Loucy (cell line): ENCODE measurements at regions not wholly inside any gene's neighbourhood (a gene's known extent, or its start where the extent isn't known, plus 50 kb on each side); places are given as distances from the start of the nearest gene placed in this dataset.
"Not testable (repeated sequence)": the region's sequence is repeated elsewhere in the genome, so short reads cannot be mapped to it uniquely, and the experiment has no call there.

Experiments
- H2AFZ ChIP-seq: fragments of 200-600 bp; sonication (generic); 2 replicates; pipeline ENCODE4 v1.6.0; 2016; ENCODE audit warnings: antibody characterized with exemption, mild to moderate bottlenecking, low read length, moderate library complexity
- H3F3A ChIP-seq: fragments of 200-600 bp; 2 replicates; pipeline ENCODE4 v1.6.0; 2016; ENCODE audit warnings: antibody characterized with exemption, low read depth, mild to moderate bottlenecking
- H3K27me3 ChIP-seq: fragments of 200-600 bp; sonication (generic); 2 replicates; pipeline ENCODE4 v1.6.1; 2014; ENCODE audit warnings: low read length, mild to moderate bottlenecking; ENCODE audit not compliant: insufficient read depth, poor library complexity, severe bottlenecking
- H3K36me3 ChIP-seq: fragments of 200-600 bp; sonication (generic); 2 replicates; pipeline ENCODE4 v1.6.1; 2016; ENCODE audit warnings: low read length; ENCODE audit not compliant: insufficient read depth
- H3K4me1 ChIP-seq: fragments of 200-600 bp; sonication (generic); 2 replicates; pipeline ENCODE4 v1.5.1; 2014; ENCODE audit warnings: low read length, mild to moderate bottlenecking; ENCODE audit not compliant: insufficient read depth, poor library complexity, severe bottlenecking
- H3K4me2 ChIP-seq: fragments of 200-600 bp; sonication (generic); 2 replicates; pipeline ENCODE4 v1.6.0; 2014; ENCODE audit warnings: antibody characterized with exemption, low read length, low read depth, mild to moderate bottlenecking; ENCODE audit not compliant: poor library complexity, severe bottlenecking
- H3K4me3 ChIP-seq: fragments of 200-600 bp; sonication (generic); 2 replicates; pipeline ENCODE4 v1.5.1; 2014; ENCODE audit warnings: low read length, mild to moderate bottlenecking, mixed read lengths; ENCODE audit not compliant: poor library complexity, severe bottlenecking
- H3K79me2 ChIP-seq: fragments of 200-600 bp; sonication (generic); 2 replicates; pipeline ENCODE4 v1.6.1; 2014; ENCODE audit warnings: low read length; ENCODE audit not compliant: insufficient read depth
- H3K9ac ChIP-seq: fragments of 200-600 bp; sonication (generic); 2 replicates; pipeline ENCODE4 v1.6.0; 2014; ENCODE audit warnings: mild to moderate bottlenecking, low read depth, low read length, moderate library complexity; ENCODE audit not compliant: poor library complexity, severe bottlenecking
- H3K9me2 ChIP-seq: fragments of 200-600 bp; sonication (generic); replicated peaks from 2 replicates; pipeline ENCODE4 v1.6.1; 2016; ENCODE audit warnings: low read depth, low read length, mixed read lengths
- H3K9me3 ChIP-seq: fragments of 200-600 bp; sonication (generic); 2 replicates; pipeline ENCODE4 v1.6.1; 2014; ENCODE audit warnings: mild to moderate bottlenecking, antibody characterized with exemption, low read length, low read depth; ENCODE audit not compliant: insufficient read depth
- H4K20me1 ChIP-seq: fragments of 200-600 bp; sonication (generic); 2 replicates; pipeline ENCODE4 v1.6.0; 2014; ENCODE audit warnings: antibody characterized with exemption, low read length, mild to moderate bottlenecking; ENCODE audit not compliant: insufficient read depth, poor library complexity, severe bottlenecking

DNA sequence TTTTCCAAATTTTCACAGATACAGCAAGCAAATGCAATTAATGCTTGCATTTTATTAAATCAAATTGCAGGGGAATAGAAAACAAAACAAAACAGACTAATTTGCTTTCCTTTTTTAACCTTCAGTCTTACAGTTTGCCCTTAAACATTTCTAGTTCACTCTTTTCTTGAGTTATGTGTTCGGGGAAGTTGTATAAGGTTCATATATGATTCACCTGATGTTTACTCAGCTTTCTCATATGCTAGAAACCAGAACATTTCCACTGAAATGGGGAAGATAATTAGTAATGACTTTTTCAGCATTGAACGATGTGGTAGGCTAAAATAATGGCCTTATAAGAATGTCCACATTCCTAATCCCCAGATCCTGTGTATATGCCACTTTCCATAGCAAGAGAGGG, 176.2 kb upstream of the NBPF9 start:
- H3K36me3 ChIP-seq, H3K27me3 ChIP-seq, H3K9me3 ChIP-seq, H3K4me2 ChIP-seq, H3K9ac ChIP-seq, H3K79me2 ChIP-seq, H3K4me3 ChIP-seq, H2AFZ ChIP-seq, H3K9me2 ChIP-seq, H4K20me1 ChIP-seq, H3K4me1 ChIP-seq, H3F3A ChIP-seq: not testable (repeated sequence)

DNA sequence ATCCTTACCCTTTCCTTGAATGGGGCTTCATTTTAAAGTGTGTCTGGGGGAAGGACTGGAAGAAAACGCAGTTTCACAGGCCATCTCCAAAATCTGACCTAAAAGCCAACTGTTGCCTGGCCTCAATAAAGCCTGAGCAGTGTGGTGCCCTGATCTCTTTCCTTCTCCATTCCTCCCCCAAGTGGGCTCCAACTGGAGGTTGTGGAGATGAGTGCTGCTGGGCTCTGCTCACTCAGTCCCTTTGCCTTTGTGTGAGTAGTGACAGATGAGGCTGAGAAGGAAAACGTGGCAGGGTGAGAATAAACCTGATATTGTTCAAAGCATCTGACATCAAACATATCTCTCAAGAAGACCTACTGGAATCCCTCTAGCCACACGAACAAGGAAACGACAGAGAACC, 181.4 kb upstream of the NBPF9 start:
- H3K9me2 ChIP-seq, H4K20me1 ChIP-seq, H3K4me2 ChIP-seq, H3F3A ChIP-seq, H2AFZ ChIP-seq, H3K79me2 ChIP-seq, H3K4me3 ChIP-seq, H3K36me3 ChIP-seq, H3K4me1 ChIP-seq, H3K9me3 ChIP-seq, H3K27me3 ChIP-seq, H3K9ac ChIP-seq: not testable (repeated sequence)

DNA sequence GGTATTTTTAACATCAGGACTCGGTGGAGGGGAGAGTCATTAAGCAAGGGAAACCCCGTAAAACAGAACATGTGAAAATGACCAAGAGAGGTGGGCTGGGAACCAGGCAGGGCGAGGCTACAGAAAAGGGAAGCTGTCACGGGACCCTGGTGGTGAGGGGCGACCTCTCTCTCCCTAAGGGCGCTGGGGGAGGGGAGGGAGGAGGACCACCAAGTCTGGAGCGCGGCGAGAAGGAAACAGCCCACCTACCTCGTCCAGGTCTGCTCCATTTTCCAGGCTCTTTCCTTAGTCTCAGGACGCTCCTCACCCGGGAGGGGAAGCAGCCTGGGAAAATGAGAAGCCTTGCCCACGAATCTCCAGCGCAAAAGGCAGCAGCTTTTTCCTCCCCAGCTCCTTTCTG, 181.9 kb upstream of the NBPF9 start:
- H3K4me3 ChIP-seq, H3K79me2 ChIP-seq, H3K9me2 ChIP-seq, H2AFZ ChIP-seq, H3K4me2 ChIP-seq, H3K4me1 ChIP-seq, H3K36me3 ChIP-seq, H3F3A ChIP-seq, H3K9ac ChIP-seq, H3K27me3 ChIP-seq, H4K20me1 ChIP-seq, H3K9me3 ChIP-seq: not testable (repeated sequence)

DNA sequence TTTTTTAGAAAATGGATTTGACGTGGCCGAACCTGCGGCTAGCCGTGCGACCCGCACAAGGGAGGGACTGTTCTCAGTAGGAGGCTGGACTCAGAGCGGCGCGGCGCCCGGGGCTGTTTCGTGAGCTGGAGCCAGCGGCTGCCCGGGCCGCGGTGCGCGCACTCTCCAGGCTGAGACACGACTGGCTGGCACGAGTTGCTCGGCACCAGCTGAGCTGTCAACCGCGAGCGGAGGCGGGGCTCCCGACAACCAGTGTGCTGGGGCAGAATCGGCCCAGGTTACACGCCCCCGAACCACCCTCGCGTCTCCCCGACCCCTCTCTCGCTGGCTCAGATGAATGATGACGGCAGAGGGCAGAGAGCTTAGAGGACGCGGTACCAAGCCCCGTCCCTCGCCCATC, 182.3 kb upstream of the NBPF9 start:
- not testable (repeated sequence) for H3K27me3 ChIP-seq, H2AFZ ChIP-seq, H3K4me3 ChIP-seq, H3K79me2 ChIP-seq, H3K4me2 ChIP-seq, H3K4me1 ChIP-seq, H3K36me3 ChIP-seq, H3K9me2 ChIP-seq, H3K9me3 ChIP-seq, H4K20me1 ChIP-seq, H3F3A ChIP-seq, H3K9ac ChIP-seq

GRCh38 chr1:149288580-149288979, 185.2 kb upstream of the NBPF9 start:
- not testable (repeated sequence) for H3K36me3 ChIP-seq, H3K9me2 ChIP-seq, H2AFZ ChIP-seq, H3K79me2 ChIP-seq, H4K20me1 ChIP-seq, H3K27me3 ChIP-seq, H3K4me3 ChIP-seq, H3F3A ChIP-seq, H3K4me2 ChIP-seq, H3K9ac ChIP-seq, H3K9me3 ChIP-seq, H3K4me1 ChIP-seq

- H3K4me3 ChIP-seq, H3F3A ChIP-seq, H3K4me2 ChIP-seq, H3K27me3 ChIP-seq, H3K9me3 ChIP-seq, H3K9ac ChIP-seq, H4K20me1 ChIP-seq, H3K36me3 ChIP-seq, H3K4me1 ChIP-seq, H2AFZ ChIP-seq, H3K79me2 ChIP-seq, H3K9me2 ChIP-seq: not testable (repeated sequence)
Observed at GRCh38 chr1:149300478-149301218, 174.2 kb upstream of the NBPF19 start.

GRCh38 chr1:149301282-149301681, 173.6 kb upstream of the NBPF19 start:
- H3K4me1 ChIP-seq, H3K4me3 ChIP-seq, H3K79me2 ChIP-seq, H2AFZ ChIP-seq, H3F3A ChIP-seq, H3K9me3 ChIP-seq, H3K36me3 ChIP-seq, H3K9me2 ChIP-seq, H3K9ac ChIP-seq, H3K27me3 ChIP-seq, H3K4me2 ChIP-seq, H4K20me1 ChIP-seq: not testable (repeated sequence)
